NCI-H2227 treated with DMSO at 0.1 percent for 48 hours (cell line): ENCODE measurements at regions not wholly inside any gene's neighbourhood (a gene's known extent, or its start where the extent isn't known, plus 50 kb on each side); places are given as distances from the start of the nearest gene placed in this dataset.

Source experiments
- DNase-seq: peaks from one replicate; lab custom pipeline; 2025; lab: John Stamatoyannopoulos, UW

GRCh38 chr13:40077396-40078027 lies 422.1 kb downstream of the COG6 start:
- DNase-seq, result no peak

- DNase-seq, result no peak
Measured at GRCh38 chr13:40079721-40080120, 424.3 kb downstream of the COG6 start.

- DNase-seq, result no peak
Measured at GRCh38 chr13:40080676-40081075, 425.2 kb downstream of the COG6 start.

GRCh38 chr13:40082639-40083038 lies 427.2 kb downstream of the COG6 start:
- no peak for DNase-seq

- DNase-seq, result no peak
Measured at GRCh38 chr13:40083841-40084240, 428.4 kb downstream of the COG6 start.

- no peak for DNase-seq
Measured at GRCh38 chr13:40084934-40085333, 429.5 kb downstream of the COG6 start.

GRCh38 chr13:40087091-40088002 lies 431.9 kb downstream of the COG6 start:
- no peak for DNase-seq

- no peak for DNase-seq
Measured at GRCh38 chr13:40094056-40094455, 438.6 kb downstream of the COG6 start.

GRCh38 chr13:40095695-40096356 lies 440.4 kb downstream of the COG6 start:
- no peak for DNase-seq

- DNase-seq, result no peak
Measured at GRCh38 chr13:40096357-40096901, 441.0 kb downstream of the COG6 start.

- no peak for DNase-seq
Measured at GRCh38 chr13:40098246-40098645, 442.8 kb downstream of the COG6 start.

GRCh38 chr13:40101708-40102359 lies 446.4 kb downstream of the COG6 start:
- no peak for DNase-seq

- no peak for DNase-seq
Measured at GRCh38 chr13:40102360-40102727, 446.9 kb downstream of the COG6 start.

GRCh38 chr13:40102854-40103253 lies 447.4 kb downstream of the COG6 start:
- DNase-seq, result no peak

- DNase-seq, result no peak
Measured at GRCh38 chr13:40103864-40104263, 448.4 kb downstream of the COG6 start.

- DNase-seq, result no peak
Measured at GRCh38 chr13:40105231-40105630, 449.8 kb downstream of the COG6 start.

GRCh38 chr13:40109351-40109844 lies 453.9 kb downstream of the COG6 start:
- DNase-seq, result no peak

GRCh38 chr13:40113643-40114304 lies 458.3 kb downstream of the COG6 start:
- DNase-seq, result no peak

- DNase-seq, result no peak
Measured at GRCh38 chr13:40114305-40114896, 458.9 kb downstream of the COG6 start.

- DNase-seq, result no peak
Measured at GRCh38 chr13:40115426-40115825, 460.0 kb downstream of the COG6 start.

- DNase-seq, result no peak
Measured at GRCh38 chr13:40116008-40116407, 460.5 kb downstream of the COG6 start.
